ENCODE measurements at regions not wholly inside any gene's neighbourhood (a gene's known extent, or its start where the extent isn't known, plus 50 kb on each side); places are given as distances from the start of the nearest gene placed in this dataset.

- DNase-seq, result no peak
- H3K27me3 ChIP-seq, result no peaks in the 10 kb centered on the region
- H3K4me3 ChIP-seq (replicated peaks in 1 of 3), result no peak overlapping the region
- TF ChIP-seq, protein P1, sequence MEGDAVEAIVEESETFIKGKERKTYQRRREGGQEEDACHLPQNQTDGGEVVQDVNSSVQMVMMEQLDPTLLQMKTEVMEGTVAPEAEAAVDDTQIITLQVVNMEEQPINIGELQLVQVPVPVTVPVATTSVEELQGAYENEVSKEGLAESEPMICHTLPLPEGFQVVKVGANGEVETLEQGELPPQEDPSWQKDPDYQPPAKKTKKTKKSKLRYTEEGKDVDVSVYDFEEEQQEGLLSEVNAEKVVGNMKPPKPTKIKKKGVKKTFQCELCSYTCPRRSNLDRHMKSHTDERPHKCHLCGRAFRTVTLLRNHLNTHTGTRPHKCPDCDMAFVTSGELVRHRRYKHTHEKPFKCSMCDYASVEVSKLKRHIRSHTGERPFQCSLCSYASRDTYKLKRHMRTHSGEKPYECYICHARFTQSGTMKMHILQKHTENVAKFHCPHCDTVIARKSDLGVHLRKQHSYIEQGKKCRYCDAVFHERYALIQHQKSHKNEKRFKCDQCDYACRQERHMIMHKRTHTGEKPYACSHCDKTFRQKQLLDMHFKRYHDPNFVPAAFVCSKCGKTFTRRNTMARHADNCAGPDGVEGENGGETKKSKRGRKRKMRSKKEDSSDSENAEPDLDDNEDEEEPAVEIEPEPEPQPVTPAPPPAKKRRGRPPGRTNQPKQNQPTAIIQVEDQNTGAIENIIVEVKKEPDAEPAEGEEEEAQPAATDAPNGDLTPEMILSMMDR (IDR thresholded peaks at IDR 0.05), result no peak
- no peak for TF ChIP-seq POLR2A (IDR thresholded peaks at IDR 0.05)
- no peaks in the 10 kb centered on the region for H3K4me1 ChIP-seq
- H3K9me3 ChIP-seq, result no peaks in the 10 kb centered on the region
- 90 to 93% methylated on average over 6 of the region's 6 CpGs for WGBS, 2 donors
- no peaks in the 10 kb centered on the region for H3K36me3 ChIP-seq
- intact Hi-C loops (cut with DNase I), result no loop called here
- H3K27ac ChIP-seq, result no peak overlapping the region
Measured at GRCh38 chr4:120636120-120636630, 286.4 kb downstream of the PRDM5 start.

DNA sequence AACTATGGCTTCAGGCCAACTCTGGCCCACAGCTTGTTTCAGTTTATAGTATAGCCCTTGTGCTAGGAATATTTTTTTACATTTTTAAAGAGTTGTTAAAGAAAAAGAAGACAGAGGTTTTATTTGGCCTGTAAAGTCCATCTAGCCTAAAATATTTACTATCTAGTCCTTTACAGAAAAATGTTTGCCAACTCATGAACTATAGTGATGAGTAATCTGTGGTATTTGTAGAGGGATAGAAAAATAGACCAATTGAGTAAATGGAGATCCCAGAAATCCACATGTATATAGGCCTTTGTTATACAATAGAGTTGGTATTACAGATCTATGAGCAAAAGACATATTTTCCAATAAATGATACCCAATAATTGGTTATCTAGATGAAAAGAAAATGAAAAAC lies 288.7 kb downstream of the PRDM5 start:
- Histone ChIP-seq H3K36me3 (no peaks in the 10 kb centered on the region), H3K27ac (no peak overlapping the region), H3K27me3 (no peaks in the 10 kb centered on the region), H3K4me1 (no peaks in the 10 kb centered on the region), H3K4me3 (replicated peaks in 1 of 3) (no peak overlapping the region), H3K9me3 (no peaks in the 10 kb centered on the region)
- TF ChIP-seq, protein P1 (IDR thresholded peaks at IDR 0.05), result no peak
- no peak for TF ChIP-seq POLR2A (IDR thresholded peaks at IDR 0.05)
- DNase-seq, result no peak
- intact Hi-C loops (cut with DNase I), result no loop called here

GRCh38 chr4:120630427-120630826 lies 292.1 kb downstream of the PRDM5 start:
- no peaks in the 10 kb centered on the region for H3K36me3 ChIP-seq
- no peaks in the 10 kb centered on the region for H3K9me3 ChIP-seq
- no peak for DNase-seq
- no peak overlapping the region for H3K4me3 ChIP-seq (replicated peaks in 1 of 3)
- 79% methylated on average over 1 of the region's 1 CpG for WGBS, 2 donors
- H3K4me1 ChIP-seq, result no peaks in the 10 kb centered on the region
- intact Hi-C loops (cut with DNase I), result no loop called here
- TF ChIP-seq POLR2A (IDR thresholded peaks at IDR 0.05), result no peak
- TF ChIP-seq, protein P1 (IDR thresholded peaks at IDR 0.05), result no peak
- H3K27ac ChIP-seq, result no peak overlapping the region
- no peaks in the 10 kb centered on the region for H3K27me3 ChIP-seq

GRCh38 chr4:120629546-120630108 lies 292.9 kb downstream of the PRDM5 start:
- Histone ChIP-seq H3K4me1 (no peaks in the 10 kb centered on the region), H3K9me3 (no peaks in the 10 kb centered on the region), H3K36me3 (no peaks in the 10 kb centered on the region), H3K27me3 (no peaks in the 10 kb centered on the region), H3K4me3 (replicated peaks in 1 of 3) (no peak overlapping the region), H3K27ac (no peak overlapping the region)
- DNase-seq, result no peak
- intact Hi-C loops (cut with DNase I), result no loop called here
- TF ChIP-seq, protein P1 (IDR thresholded peaks at IDR 0.05), result no peak
- no peak for TF ChIP-seq POLR2A (IDR thresholded peaks at IDR 0.05)
- WGBS, 2 donors, result 65 to 69% methylated on average over 3 of the region's 3 CpGs

DNA sequence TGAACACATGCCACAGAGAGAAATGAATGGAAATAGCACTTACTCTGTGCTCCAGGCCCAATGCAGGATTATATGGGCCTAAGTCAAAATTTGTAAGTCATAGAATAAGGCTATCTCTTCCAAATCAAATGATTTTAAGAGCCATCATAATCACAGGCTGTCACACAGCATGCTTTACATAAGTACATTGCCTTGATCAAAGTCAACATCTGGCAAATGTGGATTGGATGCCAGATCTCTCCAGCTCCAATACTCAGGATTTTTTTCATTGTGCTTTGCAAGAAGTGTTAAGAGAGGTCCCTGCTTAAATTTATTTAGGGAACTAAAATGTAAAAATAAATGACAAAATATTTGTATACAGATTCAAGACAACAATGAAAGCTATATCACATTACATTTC lies 299.9 kb downstream of the PRDM5 start:
- no peak for DNase-seq
- H3K27ac ChIP-seq, result no peak overlapping the region
- H3K9me3 ChIP-seq, result no peaks in the 10 kb centered on the region
- H3K4me1 ChIP-seq, result no peaks in the 10 kb centered on the region
- H3K36me3 ChIP-seq, result no peaks in the 10 kb centered on the region
- H3K4me3 ChIP-seq (replicated peaks in 1 of 3), result no peak overlapping the region
- no peaks in the 10 kb centered on the region for H3K27me3 ChIP-seq
- TF ChIP-seq POLR2A (IDR thresholded peaks at IDR 0.05), result no peak
- TF ChIP-seq, protein P1 (IDR thresholded peaks at IDR 0.05), result no peak
- intact Hi-C loops (cut with DNase I), result no loop called here
